ENCODE measurements at regions not wholly inside any gene's neighbourhood (a gene's known extent, or its start where the extent isn't known, plus 50 kb on each side); places are given as distances from the start of the nearest gene placed in this dataset.

GRCh38 chr4:24091639-24092233 lies 201.9 kb upstream of the PPARGC1A start:
- no peak for DNase-seq

DNA sequence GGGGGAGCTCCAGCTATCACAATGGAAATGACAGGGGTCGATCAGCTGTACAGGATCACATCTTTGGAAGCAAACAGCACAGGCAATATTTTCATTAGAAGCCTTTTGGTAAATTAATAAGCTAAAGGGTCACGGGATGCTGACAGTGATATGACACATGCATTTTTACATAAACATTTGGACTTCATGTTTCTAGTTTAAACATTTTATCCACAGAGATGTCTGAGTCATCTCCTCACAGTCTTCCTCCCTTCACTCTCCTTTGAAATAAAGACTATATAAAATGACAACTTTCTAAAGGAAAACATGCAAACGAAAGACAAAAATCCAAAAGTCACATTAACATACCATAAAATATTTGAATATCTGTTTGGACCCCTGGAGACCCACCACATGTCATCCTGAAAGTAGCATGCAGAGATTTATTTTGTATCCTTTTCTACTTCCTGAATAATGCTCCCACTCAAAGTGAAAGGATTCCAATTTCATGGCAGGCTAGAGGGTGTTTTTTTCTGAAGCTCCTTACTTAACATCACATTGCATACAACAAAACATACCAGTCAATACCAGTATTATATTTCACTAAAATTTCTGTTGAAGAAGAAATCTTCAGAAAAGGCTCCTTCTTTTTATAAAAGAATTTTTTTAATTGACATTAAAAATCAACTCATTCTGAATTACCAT lies 200.1 kb upstream of the PPARGC1A start:
- DNase-seq, result no peak

DNA sequence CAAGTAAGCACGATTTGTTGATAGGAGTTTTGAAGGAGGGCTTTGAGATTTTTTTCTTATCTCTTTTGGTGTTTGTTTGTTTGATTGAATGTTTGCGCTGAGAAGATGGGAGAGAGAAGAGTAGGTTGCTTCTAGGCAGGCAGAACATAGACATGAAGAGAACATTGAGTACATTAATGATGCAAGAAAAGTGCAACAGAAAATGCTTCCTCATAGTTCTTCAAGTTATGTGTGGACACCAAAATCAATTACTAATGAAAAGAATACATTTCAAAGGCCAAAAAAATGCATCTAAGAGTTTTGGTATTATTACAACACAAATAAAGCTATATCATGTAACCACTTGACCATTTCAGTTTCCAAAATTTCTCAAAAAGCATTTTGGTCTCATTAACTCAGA lies 191.0 kb upstream of the PPARGC1A start:
- DNase-seq, result no peak

GRCh38 chr4:24078347-24078962 lies 188.6 kb upstream of the PPARGC1A start:
- DNase-seq, result no peak

- no peak for DNase-seq
These were observed 187.0 kb upstream of the PPARGC1A start for GRCh38 chr4:24076811-24077210.

- DNase-seq, result no peak
These were observed 184.1 kb upstream of the PPARGC1A start for GRCh38 chr4:24073948-24074347.

DNA sequence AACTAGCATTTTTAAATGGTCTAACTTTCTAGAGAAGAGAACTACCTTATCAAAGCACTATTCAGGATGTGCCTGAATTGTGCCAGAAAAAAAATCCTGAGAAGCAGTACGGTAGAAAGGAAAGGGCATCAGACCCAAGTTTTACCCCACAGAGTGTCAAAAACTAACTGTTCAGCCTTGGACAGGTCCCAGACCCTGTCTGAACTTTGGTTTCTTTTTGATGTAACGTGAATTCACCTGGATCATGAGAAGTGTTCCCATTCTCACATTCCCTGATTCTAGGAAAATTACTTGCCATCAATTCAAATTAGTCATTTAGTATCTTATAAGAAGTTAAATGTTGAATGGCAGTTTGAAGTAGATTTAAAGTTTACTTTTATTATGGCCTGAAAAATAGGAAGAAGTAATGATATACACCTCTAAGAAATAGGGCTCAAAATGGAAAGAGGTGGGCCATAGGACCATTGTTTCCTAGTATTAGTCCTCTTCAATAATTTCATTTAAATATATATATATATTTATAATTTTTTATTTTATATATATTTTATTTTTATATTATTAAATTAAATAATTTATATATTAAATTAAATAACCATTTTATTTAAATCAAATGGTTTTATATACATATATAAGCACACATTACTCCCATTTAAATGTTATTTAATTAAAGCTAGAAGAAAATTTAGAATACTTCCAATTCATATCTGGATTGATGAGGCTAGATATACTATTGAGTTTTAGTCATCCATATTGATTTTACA lies 181.9 kb upstream of the PPARGC1A start:
- DNase-seq, result no peak

DNA sequence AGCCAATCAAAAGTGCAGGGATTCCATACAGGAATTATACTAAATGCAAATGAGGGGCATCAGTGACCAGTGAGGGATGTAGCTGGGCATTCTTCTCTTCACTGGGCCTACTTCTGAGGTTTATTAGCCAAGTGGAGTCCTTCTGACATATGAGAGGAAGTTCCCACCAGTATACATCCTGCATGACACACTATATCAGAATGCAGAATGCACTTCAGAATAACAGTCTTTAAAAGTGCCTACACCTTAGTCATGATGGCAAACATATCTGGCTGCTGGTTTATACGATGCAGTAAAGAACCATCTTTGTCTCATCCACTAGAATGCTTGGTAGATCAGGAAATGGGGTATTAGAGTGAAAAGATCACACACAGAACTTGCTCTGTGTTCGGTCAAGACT lies 180.3 kb upstream of the PPARGC1A start:
- no peak for DNase-seq

DNA sequence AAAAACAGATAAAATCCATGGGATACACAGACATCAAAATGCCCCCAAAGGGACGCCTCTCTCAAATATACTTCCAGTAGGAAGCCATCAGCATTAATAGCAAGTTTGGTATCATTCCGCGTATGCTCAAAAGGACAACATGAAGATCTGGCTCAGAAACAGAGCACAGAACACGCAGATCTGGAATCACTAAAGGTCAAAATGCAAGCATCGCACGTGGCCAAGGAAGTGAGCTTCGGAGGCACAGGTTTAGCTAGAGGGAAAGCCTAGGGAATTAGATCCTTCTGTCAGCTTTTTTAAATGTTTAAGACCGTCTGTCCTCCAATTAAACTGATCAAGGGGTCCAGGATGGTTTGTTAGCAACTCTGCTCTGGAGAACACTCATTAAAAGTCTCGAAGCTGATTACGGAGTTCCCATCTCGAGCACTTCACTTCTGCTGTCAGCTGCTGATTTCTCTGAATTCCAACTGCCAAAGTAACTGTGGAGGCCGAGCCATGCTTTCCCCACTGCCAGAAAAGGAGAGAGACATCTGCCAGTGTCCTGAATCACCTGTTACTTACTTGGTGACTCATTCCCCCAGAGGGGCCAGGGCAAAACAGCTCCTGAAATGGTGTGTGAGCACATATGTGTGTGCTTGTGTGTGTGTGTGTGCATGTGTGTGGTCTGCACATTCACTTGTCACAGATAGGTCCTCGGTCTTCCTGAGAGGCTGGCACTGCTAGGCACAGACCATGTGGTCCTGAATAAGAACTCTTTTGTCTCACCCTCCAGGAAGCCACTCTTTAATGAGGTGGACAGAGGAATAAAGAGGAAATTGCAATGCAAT lies 177.7 kb upstream of the PPARGC1A start:
- DNase-seq, result no peak

GRCh38 chr4:24065974-24066373 lies 176.1 kb upstream of the PPARGC1A start:
- DNase-seq, result no peak

DNA sequence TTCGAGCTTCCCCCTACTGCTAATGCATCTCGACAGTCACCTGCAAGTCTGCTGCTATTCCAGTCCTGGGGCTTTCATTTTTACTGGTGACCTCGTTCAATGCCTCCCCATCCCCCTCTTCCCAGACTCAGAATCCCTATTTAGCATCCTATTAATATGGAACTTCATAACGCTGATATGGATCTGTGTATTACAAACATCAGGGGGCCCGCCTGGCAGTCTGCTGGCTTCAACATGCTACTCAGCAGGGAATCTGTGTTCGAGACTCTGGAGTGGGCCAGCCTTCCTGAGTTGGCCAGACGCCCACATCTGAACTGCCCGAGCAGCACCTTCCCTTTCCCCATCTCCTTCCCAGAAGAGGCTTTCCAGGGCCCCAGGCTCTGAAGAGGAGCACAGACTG lies 173.9 kb upstream of the PPARGC1A start:
- DNase-seq, result no peak

DNA sequence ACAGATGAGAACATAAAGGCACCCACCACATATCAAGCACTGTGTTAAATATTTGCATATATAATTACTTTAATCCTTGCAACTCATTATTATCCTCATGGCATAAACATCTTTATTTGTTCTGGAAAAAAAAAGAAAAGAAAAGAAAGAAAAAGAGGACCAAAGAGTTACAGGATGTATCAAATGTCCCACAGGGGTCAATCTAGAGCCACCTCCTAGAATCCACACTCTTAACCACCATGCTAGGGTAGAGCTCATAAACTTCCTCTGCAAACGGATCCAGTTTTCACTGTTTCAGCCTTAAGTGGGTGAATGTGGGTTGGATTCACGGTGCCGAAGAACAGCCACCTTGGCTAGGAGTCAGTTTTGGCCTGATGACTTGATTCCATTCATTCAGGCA lies 171.1 kb upstream of the PPARGC1A start:
- no peak for DNase-seq

GRCh38 chr4:24059839-24060238 lies 170.0 kb upstream of the PPARGC1A start:
- no peak for DNase-seq

DNA sequence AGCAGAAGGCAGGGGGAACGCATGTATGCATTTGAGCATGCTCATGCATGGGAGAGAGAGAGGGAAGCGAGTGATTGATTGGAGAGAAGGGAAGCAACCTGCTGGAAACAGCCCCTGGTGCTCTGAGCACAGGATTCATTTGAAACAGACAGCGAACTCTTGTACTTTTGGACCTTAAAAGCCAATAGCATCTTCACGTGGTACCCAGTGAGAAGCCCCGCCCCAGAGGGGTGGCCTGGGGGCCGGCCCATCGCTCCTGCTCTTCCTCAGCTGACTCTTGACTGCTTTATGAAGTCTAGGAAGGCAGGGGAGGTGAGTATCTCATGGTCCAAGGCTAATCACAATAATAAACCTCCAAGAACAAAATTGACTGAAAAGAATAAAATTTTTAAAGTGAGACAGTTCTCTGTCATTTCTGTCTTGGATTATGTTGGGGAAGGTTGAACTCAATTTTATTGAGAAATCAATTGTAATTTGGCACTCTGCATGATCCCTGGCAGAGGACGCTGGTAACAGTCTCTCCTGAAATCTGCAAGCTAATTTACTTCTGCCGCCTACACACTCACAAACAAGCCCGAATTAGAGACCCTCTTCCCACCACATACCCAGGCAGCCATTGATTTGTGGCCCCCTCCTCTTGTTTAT lies 168.2 kb upstream of the PPARGC1A start:
- DNase-seq, result no peak

DNA sequence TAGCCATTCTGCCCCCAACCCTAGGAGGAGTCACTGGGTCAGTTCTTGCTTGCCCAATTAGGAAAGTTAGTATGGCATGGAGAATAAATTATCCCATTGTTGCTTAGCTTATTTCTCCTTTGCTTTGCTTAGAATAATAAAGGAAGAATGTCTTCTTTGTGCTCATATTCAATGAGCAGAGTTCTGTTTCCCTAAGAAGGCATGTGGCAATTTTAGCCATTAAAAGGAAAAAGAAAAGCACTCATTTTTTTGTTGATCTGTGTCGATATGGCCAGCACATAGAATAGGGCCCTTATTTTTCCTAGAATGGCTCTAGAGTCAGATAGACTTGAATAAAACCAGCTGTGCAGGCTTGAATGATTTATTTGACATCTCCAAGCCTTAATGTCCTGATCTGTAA lies 166.4 kb upstream of the PPARGC1A start:
- no peak for DNase-seq

DNA sequence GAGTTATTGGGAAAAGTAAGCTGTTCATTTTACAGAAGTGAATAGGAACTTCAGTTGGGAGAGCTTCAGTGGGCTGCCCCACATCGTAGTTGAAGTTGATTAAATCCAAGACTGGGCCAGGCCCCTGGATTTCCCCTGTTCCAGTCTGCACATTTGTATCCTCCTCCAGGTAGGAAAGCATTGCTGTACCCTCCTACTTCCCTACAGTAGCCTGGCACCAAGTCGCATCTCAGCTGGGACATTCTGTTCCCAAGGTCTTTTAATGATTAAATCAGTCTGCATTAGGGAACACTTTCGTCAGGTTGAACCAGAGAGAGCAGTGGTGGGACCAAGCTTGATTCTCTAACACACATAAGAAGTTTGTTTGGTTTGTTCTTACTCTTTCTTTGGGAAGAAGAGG lies 165.8 kb upstream of the PPARGC1A start:
- DNase-seq, result no peak

DNA sequence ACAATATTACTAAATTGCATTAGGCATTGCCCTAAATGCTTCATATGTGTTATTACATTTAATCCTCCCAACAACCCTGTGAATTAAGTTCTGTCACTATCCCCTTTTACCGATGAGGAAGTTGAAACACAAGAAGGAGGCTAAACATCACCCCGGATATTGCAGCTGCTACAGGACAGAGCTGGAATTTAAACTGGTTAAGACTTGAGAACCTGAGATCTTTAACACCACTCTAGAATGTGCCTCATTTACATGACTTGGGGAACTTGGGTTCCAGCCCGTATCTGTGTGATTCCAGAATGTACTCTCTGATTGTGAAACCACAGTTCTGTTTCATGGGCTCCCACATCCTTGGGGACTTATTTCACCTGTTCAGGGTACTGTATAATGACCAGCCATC lies 165.1 kb upstream of the PPARGC1A start:
- no peak for DNase-seq

GRCh38 chr4:24053934-24054333 lies 164.1 kb upstream of the PPARGC1A start:
- DNase-seq, result no peak

DNA sequence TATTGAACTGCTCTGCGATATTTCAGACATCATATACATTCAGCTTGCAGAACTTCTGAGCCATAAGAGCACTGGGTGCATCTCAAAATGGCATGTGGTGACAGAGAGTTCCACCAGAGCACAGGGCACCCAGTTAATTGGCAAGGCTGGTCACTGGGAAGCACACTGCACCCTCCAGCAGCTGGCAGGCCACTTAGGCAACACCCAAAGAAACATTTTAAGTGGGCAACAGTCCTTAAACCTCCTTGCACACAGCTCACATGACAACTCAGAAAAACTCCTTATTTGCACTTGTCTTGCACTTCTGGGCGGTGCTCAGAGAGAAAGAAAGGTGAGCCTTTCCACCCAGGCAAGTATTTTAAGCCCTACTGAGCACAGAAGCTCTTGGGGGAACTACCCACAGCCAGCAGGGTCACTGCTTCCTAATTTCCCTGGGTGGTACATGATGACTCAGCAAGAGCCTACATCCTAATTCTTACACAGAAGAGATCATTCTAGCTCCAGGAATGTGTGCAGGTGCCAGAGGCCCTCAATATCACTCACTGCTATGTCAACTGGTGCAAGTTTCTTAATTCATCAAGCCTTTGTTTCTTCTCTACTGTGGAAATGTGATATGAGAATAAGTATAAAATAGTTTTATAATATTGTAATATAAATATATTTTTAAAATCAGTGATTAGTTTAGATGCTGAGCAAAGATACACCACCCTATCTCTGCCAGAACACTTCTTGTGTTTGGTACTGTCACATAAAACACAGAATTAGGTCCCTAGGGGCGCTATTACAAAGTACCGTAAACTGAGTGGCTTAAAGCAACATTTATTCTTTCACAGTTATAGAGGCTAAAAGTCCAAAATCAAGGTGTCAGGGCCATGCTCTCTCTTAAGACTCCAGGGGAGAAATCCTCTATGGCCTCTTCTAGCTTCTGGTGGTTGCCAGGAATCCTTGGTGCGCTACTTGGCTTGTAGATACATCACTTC lies 155.1 kb upstream of the PPARGC1A start:
- no peak for DNase-seq

GRCh38 chr4:24042094-24042493 lies 152.2 kb upstream of the PPARGC1A start:
- DNase-seq, result no peak

DNA sequence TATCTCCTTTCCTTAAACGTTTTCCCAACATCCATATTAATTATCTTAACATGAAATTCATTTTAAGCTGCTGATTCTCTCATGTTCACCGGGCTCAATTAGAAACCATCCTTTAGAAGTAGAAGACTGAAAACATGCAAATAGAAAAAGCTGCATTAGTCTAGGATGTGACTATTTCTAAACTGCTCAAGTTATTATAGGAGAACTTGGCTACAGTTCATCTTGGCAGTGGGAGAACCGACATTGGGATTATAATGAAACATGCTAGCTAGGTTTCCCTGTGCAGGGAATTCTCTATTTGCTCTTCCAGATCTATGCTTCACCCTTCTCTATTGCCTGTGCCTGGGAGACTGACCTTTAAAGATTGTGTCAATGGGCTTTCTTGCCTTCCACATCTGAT lies 151.0 kb upstream of the PPARGC1A start:
- DNase-seq, result no peak

Data from activated T-cell treated with anti-CD3 and anti-CD28 coated beads for 4 hours (primary cell).